GM18498 (cell line): ENCODE measurements at regions not wholly inside any gene's neighbourhood (a gene's known extent, or its start where the extent isn't known, plus 50 kb on each side); places are given as distances from the start of the nearest gene placed in this dataset.
"Not testable (repeated sequence)": the region's sequence is repeated elsewhere in the genome, so short reads cannot be mapped to it uniquely, and the experiment has no call there.

Experiments used
- ATAC-seq: cut with Tn5 transposase; IDR thresholded peaks from one replicate; pipeline ENCODE4 v1.9.1; 2021; ENCODE audit warnings: mild to moderate bottlenecking, moderate library complexity; ENCODE audit not compliant: unreplicated experiment

GRCh38 chr6:95660544-95660943, 83.2 kb downstream of the MANEA start:
- ATAC-seq: no peak

- ATAC-seq: no peak
Measured at GRCh38 chr6:95670011-95670463, 92.7 kb downstream of the MANEA start.

GRCh38 chr6:95676011-95676628, 98.8 kb downstream of the MANEA start:
- no peak for ATAC-seq

- ATAC-seq: no peak
Measured at GRCh38 chr6:95679981-95680380, 102.6 kb downstream of the MANEA start.

GRCh38 chr6:95681736-95682135, 104.4 kb downstream of the MANEA start:
- no peak for ATAC-seq

- no peak for ATAC-seq
Measured at GRCh38 chr6:95682476-95682875, 105.1 kb downstream of the MANEA start.

- ATAC-seq: no peak
Measured at GRCh38 chr6:95685822-95686221, 108.5 kb downstream of the MANEA start.

- ATAC-seq: no peak
Measured at GRCh38 chr6:95686272-95686671, 108.9 kb downstream of the MANEA start.

GRCh38 chr6:95686895-95687294, 109.6 kb downstream of the MANEA start:
- no peak for ATAC-seq

- ATAC-seq: no peak
Measured at GRCh38 chr6:95687839-95688238, 110.5 kb downstream of the MANEA start.

- peak; percentile 59 for ATAC-seq
Measured at GRCh38 chr6:95690328-95690727, 113.0 kb downstream of the MANEA start.

- ATAC-seq: no peak
Measured at GRCh38 chr6:95693108-95693507, 115.8 kb downstream of the MANEA start.

GRCh38 chr6:95698271-95698670, 120.9 kb downstream of the MANEA start:
- ATAC-seq: no peak

GRCh38 chr6:95723638-95724037, 146.3 kb downstream of the MANEA start:
- ATAC-seq: no peak

GRCh38 chr6:95725344-95725743, 148.0 kb downstream of the MANEA start:
- no peak for ATAC-seq

- ATAC-seq: no peak
Measured at GRCh38 chr6:95740157-95740556, 162.8 kb downstream of the MANEA start.

GRCh38 chr6:95741045-95741444, 163.7 kb downstream of the MANEA start:
- no peak for ATAC-seq

- no peak for ATAC-seq
Measured at GRCh38 chr6:95742767-95743289, 165.5 kb downstream of the MANEA start.

- no peak for ATAC-seq
Measured at GRCh38 chr6:95743591-95743990, 166.3 kb downstream of the MANEA start.

GRCh38 chr6:95758236-95759069, 181.1 kb downstream of the MANEA start:
- not testable (repeated sequence) for ATAC-seq

- no peak for ATAC-seq
Measured at GRCh38 chr6:95767897-95768463, 190.6 kb downstream of the MANEA start.

- no peak for ATAC-seq
Measured at GRCh38 chr6:95768539-95768938, 191.2 kb downstream of the MANEA start.
